ENCODE measurements at regions not wholly inside any gene's neighbourhood (a gene's known extent, or its start where the extent isn't known, plus 50 kb on each side); places are given as distances from the start of the nearest gene placed in this dataset.
"Not testable (repeated sequence)": the region's sequence is repeated elsewhere in the genome, so short reads cannot be mapped to it uniquely, and the experiment has no call there.

- Histone ChIP-seq H3K36me3 (ENCODE audit: control insufficient read depth in 2 of 2, insufficient read depth in 2 of 2, low read length in 1 of 2) (no peaks in the 10 kb centered on the region), H2AFZ (ENCODE audit: control insufficient read depth, low read depth, low read length) (no peak overlapping the region), H3K4me2 (ENCODE audit: control insufficient read depth, insufficient read depth) (no peak overlapping the region), H3K27ac (ENCODE audit: control insufficient read depth, insufficient read depth) (no peak overlapping the region), H3K27me3 (replicated peaks in 1 of 2; ENCODE audit: control insufficient read depth in 2 of 2, insufficient read depth in 2 of 2, low read length in 1 of 2) (peaks cover 2% of the 10 kb centered on the region in 2 experiments; a peak in 2 of 4 replicates), H3K4me3 (no peak overlapping the region), H3K79me2 (ENCODE audit: control insufficient read depth, insufficient read depth, low read length) (no peaks in the 10 kb centered on the region), H4K20me1 (ENCODE audit: control insufficient read depth, insufficient read depth) (no peaks in the 10 kb centered on the region), H3K9me3 (replicated peaks; ENCODE audit: control insufficient read depth, insufficient read depth, low read length) (no peaks in the 10 kb centered on the region), H3K4me1 (ENCODE audit: control insufficient read depth, insufficient read depth, low read length) (peaks cover 13% of the 10 kb centered on the region), H3K9ac (ENCODE audit: control insufficient read depth, insufficient read depth, low read length) (no peak overlapping the region)
- TF ChIP-seq BCL11A (IDR thresholded peaks at IDR 0.05; ENCODE audit: low read depth, low read length) (no peak), STAT3 (IDR thresholded peaks at IDR 0.05; ENCODE audit: low read depth, low read length) (no peak), YY1 (IDR thresholded peaks at IDR 0.05; ENCODE audit: low read depth, low read length) (no peak), NKRF (conservative IDR thresholded peaks at IDR 0.05) (no peak), TBL1XR1 (IDR thresholded peaks at IDR 0.05; ENCODE audit: low read depth, low read length) (no peak), BRCA1 (IDR thresholded peaks at IDR 0.05; ENCODE audit: low read depth, low read length) (no peak), CREB1 (IDR thresholded peaks at IDR 0.05; ENCODE audit: low read depth) (no peak), LARP7 (IDR thresholded peaks at IDR 0.05) (no peak), NR2F1 (conservative IDR thresholded peaks at IDR 0.05) (no peak), PKNOX1 (IDR thresholded peaks at IDR 0.05) (no peak), IKZF1 (conservative IDR thresholded peaks at IDR 0.05) (no peak), NR2C2 (IDR thresholded peaks at IDR 0.05; ENCODE audit: borderline replicate concordance, control insufficient read depth, insufficient read length, low read depth) (no peak)
- no peak for FAIRE-seq
- ChIA-PET CTCF (interaction anchor here (0.7 to 3.8 kb wide), 11 partner anchors 9 to 293 kb away, joined by 3 to 28 read pairs (median 4); no protein-coding TSS in a partner anchor), POLR2A (no interaction called here), RAD21 (ENCODE audit: unreplicated experiment) (interaction anchor here (0.8 to 2.9 kb wide), 3 partner anchors 23 to 333 kb away, joined by 3 to 10 read pairs (median 7); no protein-coding TSS in a partner anchor), SMC1A (ENCODE audit: uncharacterized antibody, unreplicated experiment) (interaction anchor here (1.0 to 3.6 kb wide), 3 partner anchors 23 to 159 kb away, joined by 3 to 19 read pairs (median 16); no protein-coding TSS in a partner anchor)
- no peak for ATAC-seq
- no TSS peak for BruUV-seq (replicated peaks)
- intact Hi-C loops (cut with micrococcal nuclease; ENCODE audit: unreplicated experiment), result loop anchor here (2.0 to 5.0 kb wide), 3 partner anchors 19 to 372 kb away; no protein-coding TSS in a partner anchor
- no peak for DNase-seq (ENCODE audit: low read depth, low spot score)
- in situ Hi-C loops (cut with MboI), result no loop called here
- whole genome bisulfite sequencing (ENCODE audit: insufficient coverage, insufficient replicate concordance, low lambda C conversion rate, missing lambda C conversion rate), result 26% methylated on average over 2 of the region's 2 CpGs
Measured at GRCh38 chr20:1800180-1800579, 95.0 kb upstream of the SIRPA start.

- SMC1A ChIA-PET (ENCODE audit: uncharacterized antibody, unreplicated experiment), result interaction anchor here (1.0 to 3.6 kb wide), 3 partner anchors 23 to 159 kb away, joined by 3 to 19 read pairs (median 16); no protein-coding TSS in a partner anchor
- RAD21 ChIA-PET (ENCODE audit: unreplicated experiment), result interaction anchor here (0.7 to 2.9 kb wide), 4 partner anchors 18 to 333 kb away, joined by 3 to 10 read pairs (median 5); no protein-coding TSS in a partner anchor
- H3K9me3 ChIP-seq (replicated peaks; ENCODE audit: control insufficient read depth, insufficient read depth, low read length); H3K27ac ChIP-seq (ENCODE audit: control insufficient read depth, insufficient read depth); in situ Hi-C loops (cut with MboI); DNase-seq (ENCODE audit: low read depth, low spot score); BruUV-seq (replicated peaks); H3K27me3 ChIP-seq (replicated peaks in 1 of 2; ENCODE audit: control insufficient read depth in 2 of 2, insufficient read depth in 2 of 2, low read length in 1 of 2); H3K4me2 ChIP-seq (ENCODE audit: control insufficient read depth, insufficient read depth); H3K36me3 ChIP-seq (ENCODE audit: control insufficient read depth in 2 of 2, insufficient read depth in 2 of 2, low read length in 1 of 2); H3K9ac ChIP-seq (ENCODE audit: control insufficient read depth, insufficient read depth, low read length); H2AFZ ChIP-seq (ENCODE audit: control insufficient read depth, low read depth, low read length); H3K4me3 ChIP-seq; FAIRE-seq; H3K79me2 ChIP-seq (ENCODE audit: control insufficient read depth, insufficient read depth, low read length); H4K20me1 ChIP-seq (ENCODE audit: control insufficient read depth, insufficient read depth); ATAC-seq: not testable (repeated sequence)
- POLR2A ChIA-PET, result interaction anchor here (0.7 kb wide), 1 partner anchor 147 kb away, joined by 4 read pairs; no protein-coding TSS in a partner anchor
- CTCF ChIA-PET, result interaction anchor here (0.9 to 3.2 kb wide), 8 partner anchors 9 to 71 kb away, joined by 3 to 20 read pairs (median 4); no protein-coding TSS in a partner anchor
- peaks cover 13% of the 10 kb centered on the region for H3K4me1 ChIP-seq (ENCODE audit: control insufficient read depth, insufficient read depth, low read length)
- WGBS (ENCODE audit: insufficient coverage, insufficient replicate concordance, low lambda C conversion rate, missing lambda C conversion rate), result 74% methylated on average over 10 of the region's 14 CpGs
- intact Hi-C loops (cut with micrococcal nuclease; ENCODE audit: unreplicated experiment), result loop anchor here (2.0 to 5.0 kb wide), 3 partner anchors 19 to 373 kb away; no protein-coding TSS in a partner anchor
Measured at GRCh38 chr20:1799746-1800145, 95.5 kb upstream of the SIRPA start.

Measured in GM12878 (cell line).